NCI-H2081 treated with DMSO at 0.1 percent for 48 hours (cell line): ENCODE measurements at regions not wholly inside any gene's neighbourhood (a gene's known extent, or its start where the extent isn't known, plus 50 kb on each side); places are given as distances from the start of the nearest gene placed in this dataset.

Source experiments
- DNase-seq: peaks from one replicate; lab custom pipeline; 2025; lab: John Stamatoyannopoulos, UW

- DNase-seq: no peak
Observed at GRCh38 chr3:154571553-154572226, 141.7 kb upstream of the GPR149 start.

GRCh38 chr3:154568064-154568463 is 138.1 kb upstream of the GPR149 start:
- DNase-seq: no peak

- no peak for DNase-seq
Observed at GRCh38 chr3:154559623-154560022, 129.6 kb upstream of the GPR149 start.

- no peak for DNase-seq
Observed at GRCh38 chr3:154552338-154552737, 122.3 kb upstream of the GPR149 start.

- DNase-seq: no peak
Observed at GRCh38 chr3:154549391-154549790, 119.4 kb upstream of the GPR149 start.

- no peak for DNase-seq
Observed at GRCh38 chr3:154548341-154548740, 118.4 kb upstream of the GPR149 start.

- DNase-seq: no peak
Observed at GRCh38 chr3:154542837-154543236, 112.8 kb upstream of the GPR149 start.

GRCh38 chr3:154540950-154541604 is 111.1 kb upstream of the GPR149 start:
- no peak for DNase-seq

- no peak for DNase-seq
Observed at GRCh38 chr3:154538566-154539360, 108.8 kb upstream of the GPR149 start.

GRCh38 chr3:154536751-154537150 is 106.8 kb upstream of the GPR149 start:
- DNase-seq: no peak

GRCh38 chr3:154522036-154522602 is 92.1 kb upstream of the GPR149 start:
- no peak for DNase-seq

- no peak for DNase-seq
Observed at GRCh38 chr3:154517404-154517803, 87.4 kb upstream of the GPR149 start.

- DNase-seq: no peak
Observed at GRCh38 chr3:154515921-154516320, 85.9 kb upstream of the GPR149 start.

GRCh38 chr3:154510780-154511179 is 80.8 kb upstream of the GPR149 start:
- no peak for DNase-seq

- no peak for DNase-seq
Observed at GRCh38 chr3:154507727-154508126, 77.7 kb upstream of the GPR149 start.

- no peak for DNase-seq
Observed at GRCh38 chr3:154496978-154497377, 67.0 kb upstream of the GPR149 start.

GRCh38 chr3:154496540-154496939 is 66.5 kb upstream of the GPR149 start:
- DNase-seq: no peak

GRCh38 chr3:154486949-154487348 is 57.0 kb upstream of the GPR149 start:
- no peak for DNase-seq

GRCh38 chr3:154482507-154482906 is 52.5 kb upstream of the GPR149 start:
- no peak for DNase-seq

- no peak for DNase-seq
Observed at GRCh38 chr3:154480033-154480432, 50.0 kb upstream of the GPR149 start.
